Keratinocyte (primary cell): ENCODE measurements at regions not wholly inside any gene's neighbourhood (a gene's known extent, or its start where the extent isn't known, plus 50 kb on each side); places are given as distances from the start of the nearest gene placed in this dataset.

Source experiments
- DNase-seq: peaks from one replicate; pipeline ENCODE4 v3.0.0-alpha.2; 2011; ENCODE audit warnings: low read depth, missing footprints, low spot score
- FAIRE-seq: peaks from 2 replicates; lab custom pipeline; 2011; peaks lifted over from hg19 to GRCh38; lab: Jason Lieb, UNC
- H2AFZ ChIP-seq: 2 replicates; pipeline ENCODE4 v1.6.0; 2012; ENCODE audit warnings: low read length, control low read depth, inconsistent platforms; ENCODE audit not compliant: control insufficient read depth
- H3K27ac ChIP-seq: 2 replicates; pipeline ENCODE4 v1.5.1; 2011; ENCODE audit warnings: low read length; ENCODE audit not compliant: control insufficient read depth, insufficient read depth
- H3K27me3 ChIP-seq: 3 replicates; pipeline ENCODE4 v1.6.0; 2011; ENCODE audit warnings: low read length; ENCODE audit not compliant: control insufficient read depth, insufficient read depth; ENCODE audit errors: extremely low read depth
- H3K36me3 ChIP-seq, 2 experiments: 2 replicates in 1 of 2; 3 replicates in 1 of 2; pipeline ENCODE4 v1.5.1; 2011; ENCODE audit warnings: low read length in 2 of 2, mild to moderate bottlenecking in 1 of 2; ENCODE audit not compliant: control insufficient read depth in 2 of 2, insufficient read depth in 2 of 2; ENCODE audit errors: extremely low read depth in 1 of 2
- H3K4me1 ChIP-seq: 3 replicates; pipeline ENCODE4 v1.5.1; 2011; ENCODE audit warnings: low read length; ENCODE audit not compliant: control insufficient read depth, insufficient read depth; ENCODE audit errors: extremely low read depth
- H3K4me2 ChIP-seq: 3 replicates; pipeline ENCODE4 v1.6.0; 2011; ENCODE audit warnings: low read depth, low read length; ENCODE audit not compliant: control insufficient read depth, insufficient read depth; ENCODE audit errors: extremely low read depth
- H3K4me3 ChIP-seq, 3 experiments: fragments of 200-600 bp in 1 of 3; sonication (generic) in 1 of 3; 2 replicates in 2 of 3; 3 replicates in 1 of 3; pipeline ENCODE4 v1.5.1; 2011 to 2016; ENCODE audit warnings: low read length in 3 of 3, mild to moderate bottlenecking in 3 of 3, control low read depth in 2 of 3, inconsistent platforms in 1 of 3, low read depth in 1 of 3, mixed read lengths in 1 of 3, mixed run types in 1 of 3, moderate library complexity in 1 of 3; ENCODE audit not compliant: control insufficient read depth in 2 of 3, insufficient read depth in 2 of 3; ENCODE audit errors: extremely low read depth in 1 of 3
- H3K79me2 ChIP-seq: 2 replicates; pipeline ENCODE4 v1.6.0; 2012; ENCODE audit warnings: low read length; ENCODE audit not compliant: control insufficient read depth, insufficient read depth
- H3K9ac ChIP-seq: 3 replicates; pipeline ENCODE4 v1.6.0; 2011; ENCODE audit warnings: low read length; ENCODE audit not compliant: control insufficient read depth, insufficient read depth; ENCODE audit errors: extremely low read depth
- H3K9me1 ChIP-seq: 3 replicates; pipeline ENCODE4 v1.6.0; 2011; ENCODE audit warnings: low read length; ENCODE audit not compliant: control insufficient read depth, insufficient read depth; ENCODE audit errors: extremely low read depth
- H3K9me3 ChIP-seq: 2 replicates; pipeline ENCODE4 v1.5.1; 2012; ENCODE audit warnings: low read depth, low read length; ENCODE audit not compliant: control insufficient read depth
- H4K20me1 ChIP-seq: 3 replicates; pipeline ENCODE4 v1.6.0; 2011; ENCODE audit warnings: low read length; ENCODE audit not compliant: control insufficient read depth, insufficient read depth; ENCODE audit errors: extremely low read depth
- EZH2 ChIP-seq: IDR thresholded peaks from one replicate; pipeline ENCODE4 v1.6.1; 2012; ENCODE audit warnings: inconsistent platforms, mild to moderate bottlenecking, low read length, moderate library complexity
- dilution Hi-C: fragments of 300-500 bp; cut with MboI; formaldehyde crosslinking; loops from one replicate; pipeline ENCODE4 v1.7.0; 2020; ENCODE audit warnings: low sequenced_read_pairs; ENCODE audit not compliant: extremely low pct_ligation_motif_present
- TF ChIP-seq, protein P1 (sequence below), 3 experiments: IDR thresholded peaks in 1 of 3; conservative IDR thresholded peaks in 1 of 3; optimal IDR thresholded peaks in 1 of 3; 2 replicates in 2 of 3; 3 replicates in 1 of 3; pipeline versions ENCODE3 to v1.5.1; 2011; ENCODE audit warnings: low read length in 3 of 3, mild to moderate bottlenecking in 3 of 3, moderate library complexity in 2 of 3, control low read depth in 1 of 3, inconsistent platforms in 1 of 3; ENCODE audit not compliant: insufficient read depth in 2 of 3; ENCODE audit errors: extremely low read depth in 1 of 3

DNA sequence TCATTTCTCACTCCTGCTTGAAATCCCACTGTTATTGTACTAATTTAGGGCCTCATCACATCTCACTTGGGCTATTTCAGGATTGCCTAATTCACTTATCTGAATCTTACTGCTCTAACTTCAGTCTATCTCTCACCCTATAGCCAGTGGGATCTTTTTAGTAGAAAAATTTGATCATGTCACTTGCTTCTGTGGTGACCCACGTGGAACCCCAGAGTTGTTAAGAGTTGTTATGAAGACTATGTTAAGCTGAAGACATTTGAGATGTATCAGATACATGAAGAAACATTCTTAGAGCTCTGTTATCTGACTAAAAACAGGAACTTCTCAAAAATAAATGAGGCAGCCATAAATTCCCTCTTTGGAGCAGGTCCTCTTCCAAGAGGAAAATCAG is 1375.6 kb upstream of the TENM4 start:
- Histone ChIP-seq H4K20me1 (no peaks in the 10 kb centered on the region), H3K9me1 (no peaks in the 10 kb centered on the region), H3K9ac (no peak overlapping the region), H3K27ac (no peak overlapping the region), H3K79me2 (no peaks in the 10 kb centered on the region), H2AFZ (no peak overlapping the region), H3K4me1 (peaks cover 5% of the 10 kb centered on the region), H3K9me3 (no peaks in the 10 kb centered on the region), H3K27me3 (no peaks in the 10 kb centered on the region), H3K4me3 (no peak overlapping the region), H3K4me2 (no peak overlapping the region), H3K36me3 (no peaks in the 10 kb centered on the region)
- no peak for DNase-seq
- dilution Hi-C loops: no loop called here
- no peak for FAIRE-seq
- TF ChIP-seq, protein P1, sequence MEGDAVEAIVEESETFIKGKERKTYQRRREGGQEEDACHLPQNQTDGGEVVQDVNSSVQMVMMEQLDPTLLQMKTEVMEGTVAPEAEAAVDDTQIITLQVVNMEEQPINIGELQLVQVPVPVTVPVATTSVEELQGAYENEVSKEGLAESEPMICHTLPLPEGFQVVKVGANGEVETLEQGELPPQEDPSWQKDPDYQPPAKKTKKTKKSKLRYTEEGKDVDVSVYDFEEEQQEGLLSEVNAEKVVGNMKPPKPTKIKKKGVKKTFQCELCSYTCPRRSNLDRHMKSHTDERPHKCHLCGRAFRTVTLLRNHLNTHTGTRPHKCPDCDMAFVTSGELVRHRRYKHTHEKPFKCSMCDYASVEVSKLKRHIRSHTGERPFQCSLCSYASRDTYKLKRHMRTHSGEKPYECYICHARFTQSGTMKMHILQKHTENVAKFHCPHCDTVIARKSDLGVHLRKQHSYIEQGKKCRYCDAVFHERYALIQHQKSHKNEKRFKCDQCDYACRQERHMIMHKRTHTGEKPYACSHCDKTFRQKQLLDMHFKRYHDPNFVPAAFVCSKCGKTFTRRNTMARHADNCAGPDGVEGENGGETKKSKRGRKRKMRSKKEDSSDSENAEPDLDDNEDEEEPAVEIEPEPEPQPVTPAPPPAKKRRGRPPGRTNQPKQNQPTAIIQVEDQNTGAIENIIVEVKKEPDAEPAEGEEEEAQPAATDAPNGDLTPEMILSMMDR (optimal IDR thresholded peaks at IDR 0.05 in 1 of 3, IDR thresholded peaks at IDR 0.05 in 1 of 3, conservative IDR thresholded peaks at IDR 0.05 in 1 of 3; ENCODE audit: extremely low read depth in 1 of 3, insufficient read depth in 2 of 3, low read length in 3 of 3): no peak
- no peak for TF ChIP-seq EZH2

DNA sequence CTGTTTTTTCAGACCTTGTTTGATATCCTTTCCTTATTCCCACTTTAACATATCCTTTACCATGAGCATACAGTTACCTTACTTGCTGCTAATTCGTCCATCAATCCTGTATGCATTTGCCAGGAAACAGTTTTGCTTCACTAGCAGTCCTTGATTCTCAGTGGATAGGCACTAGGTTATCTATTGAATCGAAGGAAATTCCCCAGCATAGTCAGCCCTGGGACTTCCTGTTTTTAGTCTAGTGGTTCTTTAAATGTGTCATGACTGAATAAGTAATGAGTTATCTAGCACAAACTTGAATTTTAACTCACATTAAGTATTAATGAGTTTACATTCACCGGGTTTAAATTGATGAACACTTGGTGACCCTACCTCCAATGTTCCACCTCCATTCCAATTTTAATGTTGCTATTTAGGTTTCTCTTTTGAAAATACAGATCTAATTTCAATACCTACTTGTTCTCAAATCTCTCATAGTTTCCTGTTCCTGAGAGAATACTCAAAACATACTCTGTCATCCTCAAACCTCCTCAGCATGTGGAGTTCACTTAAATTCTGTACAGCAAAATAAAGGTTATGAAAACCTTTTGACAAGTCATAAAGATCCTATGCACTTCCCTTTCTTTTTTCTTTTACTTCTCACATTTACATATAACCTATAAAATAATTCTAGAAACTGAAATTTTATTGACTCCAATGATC is 1375.1 kb upstream of the TENM4 start:
- TF ChIP-seq, protein P1 (optimal IDR thresholded peaks at IDR 0.05 in 1 of 3, IDR thresholded peaks at IDR 0.05 in 1 of 3, conservative IDR thresholded peaks at IDR 0.05 in 1 of 3; ENCODE audit: extremely low read depth in 1 of 3, insufficient read depth in 2 of 3, low read length in 3 of 3): no peak
- TF ChIP-seq EZH2: no peak
- dilution Hi-C loops: no loop called here
- no peak for DNase-seq

More for the DNA sequence above, 1375.1 kb upstream of the TENM4 start:
- H4K20me1 ChIP-seq: no peaks in the 10 kb centered on the region
- H3K9ac ChIP-seq: no peak overlapping the region
- no peaks in the 10 kb centered on the region for H3K9me3 ChIP-seq
- H3K27me3 ChIP-seq: no peaks in the 10 kb centered on the region
- no peak overlapping the region for H3K27ac ChIP-seq
- no peak overlapping the region for H3K4me3 ChIP-seq
- peaks cover 5% of the 10 kb centered on the region for H3K4me1 ChIP-seq
- H3K9me1 ChIP-seq: no peaks in the 10 kb centered on the region
- peak overlapping the region; percentile 75 for H2AFZ ChIP-seq
- H3K4me2 ChIP-seq: peak overlapping the region; percentile 20
- no peaks in the 10 kb centered on the region for H3K36me3 ChIP-seq
- FAIRE-seq: peak; percentile 60
- H3K79me2 ChIP-seq: no peaks in the 10 kb centered on the region
